ENCODE measurements at regions not wholly inside any gene's neighbourhood (a gene's known extent, or its start where the extent isn't known, plus 50 kb on each side); places are given as distances from the start of the nearest gene placed in this dataset.
A peak's percentile ranks its signal among the peaks of the same experiment; 100 is the strongest.

GRCh38 chr17:22266231-22266630 is 573.9 kb downstream of the KCNJ18 start:
- H3K4me2 ChIP-seq = no peak overlapping the region
- POLR2A ChIA-PET (ENCODE audit: unreplicated experiment) = no interaction called here
- no peak overlapping the region for H2AFZ ChIP-seq
- H3K27me3 ChIP-seq (ENCODE audit: insufficient read depth, low read depth) = peaks cover 34% of the 10 kb centered on the region
- TF ChIP-seq, protein P1, sequence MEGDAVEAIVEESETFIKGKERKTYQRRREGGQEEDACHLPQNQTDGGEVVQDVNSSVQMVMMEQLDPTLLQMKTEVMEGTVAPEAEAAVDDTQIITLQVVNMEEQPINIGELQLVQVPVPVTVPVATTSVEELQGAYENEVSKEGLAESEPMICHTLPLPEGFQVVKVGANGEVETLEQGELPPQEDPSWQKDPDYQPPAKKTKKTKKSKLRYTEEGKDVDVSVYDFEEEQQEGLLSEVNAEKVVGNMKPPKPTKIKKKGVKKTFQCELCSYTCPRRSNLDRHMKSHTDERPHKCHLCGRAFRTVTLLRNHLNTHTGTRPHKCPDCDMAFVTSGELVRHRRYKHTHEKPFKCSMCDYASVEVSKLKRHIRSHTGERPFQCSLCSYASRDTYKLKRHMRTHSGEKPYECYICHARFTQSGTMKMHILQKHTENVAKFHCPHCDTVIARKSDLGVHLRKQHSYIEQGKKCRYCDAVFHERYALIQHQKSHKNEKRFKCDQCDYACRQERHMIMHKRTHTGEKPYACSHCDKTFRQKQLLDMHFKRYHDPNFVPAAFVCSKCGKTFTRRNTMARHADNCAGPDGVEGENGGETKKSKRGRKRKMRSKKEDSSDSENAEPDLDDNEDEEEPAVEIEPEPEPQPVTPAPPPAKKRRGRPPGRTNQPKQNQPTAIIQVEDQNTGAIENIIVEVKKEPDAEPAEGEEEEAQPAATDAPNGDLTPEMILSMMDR (conservative IDR thresholded peaks at IDR 0.05) = no peak
- no peak for TF ChIP-seq EZH2 (IDR thresholded peaks at IDR 0.05; ENCODE audit: low read depth)
- H3K4me3 ChIP-seq = no peak overlapping the region
- no peaks in the 10 kb centered on the region for H3K79me2 ChIP-seq (ENCODE audit: low read depth)
- H3K36me3 ChIP-seq (ENCODE audit: low read depth) = no peaks in the 10 kb centered on the region
- H3F3A ChIP-seq (ENCODE audit: insufficient read depth, low read depth) = no peaks in the 10 kb centered on the region
- H3K9me3 ChIP-seq (ENCODE audit: insufficient read depth, low read depth) = no peaks in the 10 kb centered on the region
- CTCF ChIA-PET = no interaction called here
- no TSS peak for BruUV-seq (replicated peaks)
- no peaks in the 10 kb centered on the region for H3K9me2 ChIP-seq (ENCODE audit: insufficient read depth)
- H3K4me1 ChIP-seq (replicated peaks; ENCODE audit: insufficient read depth) = no peaks in the 10 kb centered on the region
- intact Hi-C loops (cut with micrococcal nuclease; ENCODE audit: unreplicated experiment) = no loop called here
- no peaks in the 10 kb centered on the region for H4K20me1 ChIP-seq (ENCODE audit: insufficient read depth)
- DNase-seq = peak in 1 of 2 experiments; percentile 22
- H3K27ac ChIP-seq = no peak overlapping the region

DNA sequence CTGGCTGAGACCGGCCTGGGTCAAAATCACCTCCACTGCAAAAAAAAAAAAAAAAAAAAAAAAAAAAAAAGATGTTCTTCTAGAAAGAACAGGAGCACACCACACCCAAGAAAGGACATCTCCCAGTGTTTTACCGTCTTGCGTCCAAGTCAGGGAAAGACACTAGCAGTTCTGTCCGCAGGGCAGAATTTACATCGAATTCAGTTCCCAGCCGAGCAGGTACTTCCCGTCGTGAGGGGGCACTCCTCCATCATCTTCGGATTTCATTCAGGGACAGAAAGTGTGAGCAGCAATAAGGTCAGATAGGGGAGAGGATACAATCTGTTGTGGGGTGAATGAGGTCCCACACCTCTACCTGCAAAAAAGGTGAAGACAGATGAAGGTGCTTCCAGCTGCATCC is 574.7 kb downstream of the KCNJ18 start:
- Histone ChIP-seq H2AFZ (no peak overlapping the region), H3K9me2 (ENCODE audit: insufficient read depth) (no peaks in the 10 kb centered on the region), H4K20me1 (ENCODE audit: insufficient read depth) (no peaks in the 10 kb centered on the region), H3K79me2 (ENCODE audit: low read depth) (no peaks in the 10 kb centered on the region), H3K27ac (no peak overlapping the region), H3K4me2 (no peak overlapping the region), H3K36me3 (ENCODE audit: low read depth) (no peaks in the 10 kb centered on the region), H3K4me3 (no peak overlapping the region), H3K4me1 (replicated peaks; ENCODE audit: insufficient read depth) (no peaks in the 10 kb centered on the region), H3K27me3 (ENCODE audit: insufficient read depth, low read depth) (peaks cover 40% of the 10 kb centered on the region), H3K9me3 (ENCODE audit: insufficient read depth, low read depth) (no peaks in the 10 kb centered on the region), H3F3A (ENCODE audit: insufficient read depth, low read depth) (no peaks in the 10 kb centered on the region)
- POLR2A ChIA-PET (ENCODE audit: unreplicated experiment) = no interaction called here
- TF ChIP-seq EZH2 (IDR thresholded peaks at IDR 0.05; ENCODE audit: low read depth) = no peak
- TF ChIP-seq, protein P1 (conservative IDR thresholded peaks at IDR 0.05) = no peak
- DNase-seq = no peak
- BruUV-seq (replicated peaks) = no TSS peak
- CTCF ChIA-PET = no interaction called here
- intact Hi-C loops (cut with micrococcal nuclease; ENCODE audit: unreplicated experiment) = no loop called here

DNA sequence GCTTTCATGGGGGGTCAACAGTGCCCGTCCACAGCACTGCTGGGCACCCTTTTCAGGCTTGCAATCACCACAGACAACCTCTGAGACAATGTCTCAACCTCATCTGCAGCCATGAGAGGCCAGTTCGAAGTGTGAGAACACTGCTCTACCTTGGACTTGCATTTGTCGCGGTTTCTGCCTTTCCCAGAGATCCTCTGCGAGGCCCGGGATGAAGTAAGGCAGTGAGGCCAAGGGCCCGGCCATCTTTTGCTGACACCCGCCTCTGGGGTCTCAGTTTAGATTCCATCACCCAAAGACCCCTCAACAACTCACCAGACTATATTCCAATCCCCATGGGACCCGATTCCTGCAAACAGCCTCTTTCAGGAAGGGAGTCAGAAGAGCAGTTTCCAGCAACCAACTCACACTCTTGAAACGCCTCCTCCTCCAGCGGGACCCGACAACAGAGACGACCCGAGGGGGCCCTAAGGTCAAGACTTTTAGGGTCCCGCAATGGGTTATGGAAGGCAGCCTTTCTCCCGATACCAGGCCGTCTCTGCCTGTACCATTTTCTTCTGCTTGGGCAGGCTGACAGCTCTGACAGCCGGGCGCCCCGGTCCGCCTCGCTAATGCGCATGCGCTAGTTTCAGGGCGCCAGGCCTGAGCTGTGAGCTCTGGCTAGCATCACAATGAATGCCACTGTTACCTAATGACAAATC is 576.0 kb downstream of the KCNJ18 start:
- no peak overlapping the region for H3K4me3 ChIP-seq
- H3K4me2 ChIP-seq = no peak overlapping the region
- H3K79me2 ChIP-seq (ENCODE audit: low read depth) = no peaks in the 10 kb centered on the region
- peaks cover 47% of the 10 kb centered on the region for H3K27me3 ChIP-seq (ENCODE audit: insufficient read depth, low read depth)
- H3F3A ChIP-seq (ENCODE audit: insufficient read depth, low read depth) = no peaks in the 10 kb centered on the region
- no peaks in the 10 kb centered on the region for H4K20me1 ChIP-seq (ENCODE audit: insufficient read depth)
- CTCF ChIA-PET = no interaction called here
- H3K36me3 ChIP-seq (ENCODE audit: low read depth) = no peaks in the 10 kb centered on the region
- POLR2A ChIA-PET (ENCODE audit: unreplicated experiment) = no interaction called here
- H3K27ac ChIP-seq = no peak overlapping the region
- intact Hi-C loops (cut with micrococcal nuclease; ENCODE audit: unreplicated experiment) = no loop called here
- BruUV-seq (replicated peaks) = no TSS peak
- H3K9me2 ChIP-seq (ENCODE audit: insufficient read depth) = no peaks in the 10 kb centered on the region
- TF ChIP-seq, protein P1 (conservative IDR thresholded peaks at IDR 0.05) = no peak
- no peak for TF ChIP-seq EZH2 (IDR thresholded peaks at IDR 0.05; ENCODE audit: low read depth)
- no peak overlapping the region for H2AFZ ChIP-seq
- H3K9me3 ChIP-seq (ENCODE audit: insufficient read depth, low read depth) = no peaks in the 10 kb centered on the region
- DNase-seq = no peak
- H3K4me1 ChIP-seq (replicated peaks; ENCODE audit: insufficient read depth) = no peaks in the 10 kb centered on the region
